SU-DHL-6 (cell line): ENCODE measurements at regions not wholly inside any gene's neighbourhood (a gene's known extent, or its start where the extent isn't known, plus 50 kb on each side); places are given as distances from the start of the nearest gene placed in this dataset.

Experiments used
- CTCF ChIP-seq: fragments of 200-600 bp; sonication (generic); IDR thresholded peaks from one replicate; pipeline ENCODE4 v1.5.1; 2017; ENCODE audit warnings: antibody characterized with exemption, mild to moderate bottlenecking, low read length, moderate library complexity; ENCODE audit not compliant: insufficient read depth, poor library complexity, severe bottlenecking
- EZH2phosphoT487 ChIP-seq: fragments of 200-600 bp; sonication (generic), shearing (Covaris generic); conservative IDR thresholded peaks from 2 replicates; pipeline ENCODE4 v1.6.1; 2018; ENCODE audit warnings: mild to moderate bottlenecking, antibody characterized with exemption, low read length, moderate library complexity, mixed read lengths

- no peak for TF ChIP-seq CTCF
- TF ChIP-seq EZH2phosphoT487 = no peak
These were observed 421.9 kb downstream of the CDH10 start for GRCh38 chr5:24222876-24223275.
